RPMI8226 (cell line): ENCODE measurements at regions not wholly inside any gene's neighbourhood (a gene's known extent, or its start where the extent isn't known, plus 50 kb on each side); places are given as distances from the start of the nearest gene placed in this dataset.
A peak's percentile ranks its signal among the peaks of the same experiment; 100 is the strongest.

Experiments used
- DNase-seq: peaks from one replicate; pipeline ENCODE4 v3.0.0-alpha.2; 2015

DNA sequence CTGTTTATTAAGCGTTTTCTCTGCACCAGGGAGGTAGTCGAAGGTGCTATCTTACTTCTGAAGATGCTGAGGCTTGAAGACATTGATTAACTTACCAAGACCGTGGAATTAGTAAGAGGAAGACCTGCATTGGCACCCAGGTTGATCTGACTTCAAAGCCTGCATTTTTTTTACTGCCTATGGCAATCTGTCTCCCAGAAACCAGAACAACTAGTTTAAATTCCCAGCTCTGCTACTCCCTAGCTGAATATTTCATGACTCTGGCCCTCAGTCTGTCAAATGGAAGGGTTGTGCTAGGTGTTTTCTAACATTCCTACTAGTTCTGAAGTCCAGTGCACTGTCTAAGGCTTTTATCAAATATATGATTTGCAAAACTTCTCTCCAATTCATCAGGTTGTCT is 52.0 kb upstream of the GRAMD1B start:
- DNase-seq = no peak

DNA sequence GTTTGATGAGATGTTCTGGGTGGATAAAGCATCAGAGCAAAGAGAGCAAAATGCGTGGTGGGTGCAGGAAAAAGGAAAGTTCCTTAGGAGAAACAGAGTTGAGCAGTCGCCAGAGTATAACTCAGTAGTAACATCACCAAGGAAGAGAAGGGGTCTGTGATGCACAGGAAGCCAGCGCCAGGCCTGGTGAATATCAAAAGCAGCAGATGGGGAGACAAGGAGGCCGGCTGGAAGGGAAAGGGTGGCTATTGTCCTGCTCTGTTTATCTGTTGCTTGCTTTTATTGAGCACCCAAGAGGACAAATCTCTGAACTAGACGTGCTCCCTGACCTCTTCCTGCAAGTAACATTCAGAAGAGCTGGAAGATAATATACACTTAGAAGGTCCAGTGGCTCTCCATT is 52.7 kb upstream of the GRAMD1B start:
- DNase-seq = no peak

GRCh38 chr11:123375832-123376231 is 54.2 kb upstream of the GRAMD1B start:
- DNase-seq = no peak

GRCh38 chr11:123374622-123374968 is 55.5 kb upstream of the GRAMD1B start:
- no peak for DNase-seq

- DNase-seq = no peak
These were observed 56.1 kb upstream of the GRAMD1B start for GRCh38 chr11:123373754-123374621.

GRCh38 chr11:123371506-123372297 is 58.4 kb upstream of the GRAMD1B start:
- no peak for DNase-seq

- DNase-seq = no peak
These were observed 63.1 kb upstream of the GRAMD1B start for GRCh38 chr11:123366924-123367323.

DNA sequence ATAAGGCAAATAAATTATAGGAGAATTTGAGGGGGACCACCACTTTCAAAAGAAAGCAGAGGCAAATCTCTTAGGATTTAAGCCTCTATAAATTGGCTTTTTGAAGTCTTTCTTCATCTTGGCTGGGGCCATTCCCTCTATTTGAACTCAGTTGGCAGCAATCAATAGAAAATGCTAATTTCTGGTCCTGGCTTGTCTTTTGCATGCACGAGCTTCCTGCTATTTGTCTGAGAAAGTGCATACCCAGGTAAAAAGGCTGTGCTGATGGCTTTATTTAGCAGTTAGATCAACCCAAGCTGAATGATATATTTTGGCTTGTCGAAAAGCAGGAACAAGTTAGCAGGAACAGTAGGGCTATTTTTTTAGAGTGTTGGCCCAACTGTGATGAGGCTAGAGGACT is 64.1 kb upstream of the GRAMD1B start:
- no peak for DNase-seq

DNA sequence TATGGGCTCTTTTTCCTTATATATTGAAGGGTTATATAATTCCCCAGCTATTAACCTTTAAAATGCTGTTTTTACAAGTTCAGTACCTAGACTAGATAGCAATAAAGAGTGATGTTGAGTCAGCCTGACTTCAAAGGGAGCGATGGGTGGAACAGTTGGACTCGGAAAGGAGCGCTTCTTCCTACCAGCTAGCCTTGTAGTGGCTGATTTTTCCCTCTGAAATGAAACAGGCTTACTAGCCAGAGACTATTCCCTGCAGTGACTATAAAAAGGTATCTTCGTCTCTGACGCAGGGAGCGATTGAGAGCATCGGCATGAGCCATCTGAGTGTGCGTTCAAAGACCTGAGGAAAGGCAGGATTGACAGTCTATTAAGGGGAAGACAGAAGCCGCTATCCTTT is 66.0 kb upstream of the GRAMD1B start:
- no peak for DNase-seq

DNA sequence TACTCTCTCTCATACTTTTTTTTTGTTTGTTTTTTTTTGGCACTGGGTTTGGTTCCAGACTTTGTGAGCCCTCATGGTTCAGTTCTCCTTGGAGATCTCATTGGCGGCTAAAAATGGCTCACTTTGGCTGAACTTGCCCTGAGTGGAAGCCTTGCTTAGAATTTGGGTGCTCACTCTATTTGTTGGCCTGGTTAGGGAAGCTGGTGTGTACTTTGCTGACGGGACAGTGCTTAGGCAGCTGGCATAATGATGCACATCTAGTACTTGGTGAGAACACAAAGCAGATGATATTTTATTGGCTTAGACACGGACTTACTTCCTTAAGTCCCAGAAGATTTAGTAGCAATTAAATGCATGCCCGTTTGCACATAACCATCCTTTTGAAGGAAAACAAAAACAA is 66.5 kb upstream of the GRAMD1B start:
- DNase-seq = no peak

DNA sequence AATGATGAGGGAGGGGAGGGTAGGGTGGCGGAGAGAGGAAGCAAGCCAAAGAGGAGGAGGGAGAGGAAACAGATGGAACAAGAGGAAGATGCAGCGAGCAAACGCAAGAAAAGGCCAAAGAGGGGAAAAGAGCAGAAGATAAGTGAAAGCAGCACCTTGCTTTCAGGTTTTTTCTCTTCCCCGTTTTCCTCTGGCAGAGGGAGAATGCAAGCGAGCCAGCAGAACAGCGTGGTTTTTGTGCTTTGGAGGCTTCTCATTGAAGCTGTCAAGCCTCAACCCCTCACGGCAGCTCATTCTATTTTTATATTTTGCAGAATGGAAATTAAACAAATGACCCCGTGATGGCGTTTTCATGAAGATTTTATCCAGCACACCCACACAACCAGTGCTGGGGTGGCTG is 67.1 kb upstream of the GRAMD1B start:
- no peak for DNase-seq

GRCh38 chr11:123362186-123362585 is 67.9 kb upstream of the GRAMD1B start:
- no peak for DNase-seq

DNA sequence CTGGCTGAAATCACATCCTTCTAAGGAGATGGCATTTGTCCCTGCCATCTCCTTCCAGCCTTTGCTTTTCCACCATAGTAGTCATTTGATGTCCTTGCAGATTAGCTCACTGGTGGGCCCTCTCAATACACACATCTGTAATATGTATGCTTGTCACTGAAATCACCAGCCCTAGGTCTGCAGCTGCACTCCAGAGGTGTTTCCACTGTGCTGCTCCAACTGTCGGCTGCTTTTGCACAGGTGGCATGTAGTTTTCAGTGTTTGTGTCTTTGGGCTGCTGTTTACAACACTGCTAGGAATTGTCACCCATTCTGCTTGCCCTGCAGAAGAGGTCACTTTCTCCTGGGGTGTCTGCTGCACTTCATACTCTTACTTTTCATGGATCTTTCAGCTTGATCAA is 69.0 kb upstream of the GRAMD1B start:
- DNase-seq = no peak

GRCh38 chr11:123360267-123360936 is 69.7 kb upstream of the GRAMD1B start:
- DNase-seq = no peak

- DNase-seq = peak; percentile 4
These were observed 71.9 kb upstream of the GRAMD1B start for GRCh38 chr11:123357990-123358827.

GRCh38 chr11:123357353-123357989 is 72.6 kb upstream of the GRAMD1B start:
- DNase-seq = no peak

- no peak for DNase-seq
These were observed 73.5 kb upstream of the GRAMD1B start for GRCh38 chr11:123356539-123356938.

DNA sequence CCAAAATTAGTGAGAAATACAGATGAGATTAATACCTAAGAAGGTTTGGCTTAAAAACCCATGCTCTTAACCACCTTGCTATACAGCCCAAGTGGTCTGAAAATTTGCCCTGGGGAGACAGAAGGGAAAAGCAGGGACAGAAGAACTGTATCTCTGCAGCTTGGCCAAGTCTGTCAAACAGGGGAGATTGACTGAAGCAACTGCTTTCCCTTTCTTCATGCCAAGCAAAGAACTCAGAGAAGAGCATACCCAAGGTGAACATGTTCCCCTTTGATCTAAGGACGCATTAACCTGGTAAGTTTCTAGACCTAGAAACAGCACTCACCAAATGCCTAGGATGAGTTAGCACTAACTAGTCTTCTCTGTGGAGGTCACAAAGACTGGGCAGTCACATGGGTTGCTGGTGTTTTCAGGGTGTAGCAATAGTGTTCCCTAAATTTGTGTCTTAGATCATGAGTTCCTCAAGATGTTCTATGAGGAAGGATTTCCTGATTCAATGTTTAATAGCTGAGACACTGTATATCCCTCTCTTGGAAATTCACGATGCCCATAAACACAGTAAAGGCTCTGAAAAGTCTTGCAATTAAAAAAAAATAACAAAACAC is 75.6 kb upstream of the GRAMD1B start:
- no peak for DNase-seq

GRCh38 chr11:123351375-123351774 is 78.7 kb upstream of the GRAMD1B start:
- DNase-seq = no peak

- DNase-seq = no peak
These were observed 80.7 kb upstream of the GRAMD1B start for GRCh38 chr11:123349382-123349781.

DNA sequence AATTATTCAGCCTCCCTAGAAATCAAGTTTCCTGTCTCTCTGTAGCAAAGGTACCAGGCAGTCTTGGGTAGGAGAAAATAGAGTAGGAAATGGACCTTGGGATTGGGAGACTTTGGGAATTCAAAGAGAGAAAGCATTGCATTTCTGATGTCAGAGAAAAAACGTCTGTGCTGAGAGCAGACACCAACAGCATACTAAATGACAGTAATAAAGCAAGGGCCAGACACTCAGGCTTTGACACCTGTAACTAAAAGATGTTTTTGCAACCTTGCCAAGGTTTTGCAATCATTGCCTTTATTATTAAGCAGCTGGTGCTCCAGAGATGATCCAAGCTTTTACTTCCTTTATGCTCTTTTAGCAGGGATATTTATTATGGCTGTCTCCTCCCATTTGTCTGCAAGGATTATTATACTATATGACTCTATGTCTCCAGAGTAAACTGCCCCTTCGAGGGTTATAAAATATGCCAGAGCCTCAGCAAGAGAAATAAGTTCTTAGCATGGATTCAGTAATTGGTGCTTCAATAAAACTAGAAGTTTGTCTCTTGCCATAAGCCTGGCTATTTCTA is 85.2 kb upstream of the GRAMD1B start:
- DNase-seq = no peak
